Liver (tissue), 7 donors: ENCODE measurements at regions not wholly inside any gene's neighbourhood (a gene's known extent, or its start where the extent isn't known, plus 50 kb on each side); places are given as distances from the start of the nearest gene placed in this dataset.

Experiments
- DNase-seq: peaks from one replicate; pipeline ENCODE4 v3.0.0-alpha.2; 2017; ENCODE audit warnings: low spot score
- H3K27ac ChIP-seq, 2 donors: one replicate each; pipeline ENCODE4 v1.7.0; 2013; ENCODE audit warnings: inconsistent platforms in 2 of 2, low read length in 2 of 2, control low read depth in 1 of 2, low read depth in 1 of 2, mild to moderate bottlenecking in 1 of 2
- H3K27me3 ChIP-seq, 4 donors: one replicate each; pipeline versions ENCODE4 v1.6.1 to v1.7.0; 2013; ENCODE audit warnings: low read length in 3 of 4, inconsistent platforms in 1 of 4, mild to moderate bottlenecking in 1 of 4, moderate library complexity in 1 of 4; ENCODE audit not compliant: control insufficient read depth in 4 of 4, insufficient read depth in 4 of 4
- H3K36me3 ChIP-seq, 4 donors: one replicate each; pipeline versions ENCODE4 v1.6.1 to v1.7.0; 2013; ENCODE audit warnings: low read length in 3 of 4, mild to moderate bottlenecking in 3 of 4, low read depth in 1 of 4, moderate library complexity in 1 of 4; ENCODE audit not compliant: control insufficient read depth in 4 of 4, insufficient read depth in 3 of 4
- H3K4me1 ChIP-seq, 4 donors: one replicate each; pipeline versions ENCODE4 v1.6.1 to v1.7.0; 2013; ENCODE audit warnings: low read length in 3 of 4, mild to moderate bottlenecking in 3 of 4, moderate library complexity in 1 of 4; ENCODE audit not compliant: control insufficient read depth in 4 of 4, insufficient read depth in 4 of 4
- H3K4me3 ChIP-seq, 3 donors: one replicate each; pipeline versions ENCODE4 v1.6.1 to v1.7.0; 2013; ENCODE audit warnings: low read length in 3 of 3, control low read depth in 1 of 3, low read depth in 1 of 3, mild to moderate bottlenecking in 1 of 3
- H3K9ac ChIP-seq, 2 donors: one replicate each; pipeline ENCODE4 v1.7.0; 2013; ENCODE audit warnings: low read length in 2 of 2, mild to moderate bottlenecking in 2 of 2, moderate library complexity in 2 of 2, control low read depth in 1 of 2, low read depth in 1 of 2
- H3K9me3 ChIP-seq, 4 donors: one replicate each; pipeline versions ENCODE4 v1.6.1 to v1.7.0; 2013; ENCODE audit warnings: low read length in 3 of 4; ENCODE audit not compliant: control insufficient read depth in 4 of 4
- ATF3 ChIP-seq: IDR thresholded peaks from 2 replicates; pipeline ENCODE4 v1.6.1; 2016; ENCODE audit warnings: antibody characterized with exemption
- EGR1 ChIP-seq, 2 donors: IDR thresholded peaks; 2 replicates each; pipeline ENCODE4 v1.6.1; 2016 to 2018; ENCODE audit warnings: antibody characterized with exemption in 2 of 2, low read depth in 2 of 2
- FOXA1 ChIP-seq: IDR thresholded peaks from 2 replicates; pipeline ENCODE4 v1.6.1; 2016; ENCODE audit warnings: antibody characterized with exemption
- FOXA2 ChIP-seq: IDR thresholded peaks from 2 replicates; pipeline ENCODE4 v1.6.1; 2016; ENCODE audit warnings: antibody characterized with exemption
- HNF4A ChIP-seq, 2 donors: conservative IDR thresholded peaks; 2 replicates each; pipeline ENCODE4 v1.6.1; 2016; ENCODE audit warnings: antibody characterized with exemption in 2 of 2, mild to moderate bottlenecking in 2 of 2
- HNF4G ChIP-seq: IDR thresholded peaks from 2 replicates; pipeline ENCODE4 v1.6.1; 2016; ENCODE audit warnings: antibody characterized with exemption
- JUND ChIP-seq, 2 donors: IDR thresholded peaks; 2 replicates each; pipeline ENCODE4 v1.6.1; 2016; ENCODE audit warnings: antibody characterized with exemption in 2 of 2
- MAX ChIP-seq: IDR thresholded peaks from 2 replicates; pipeline ENCODE4 v1.6.1; 2016; ENCODE audit warnings: antibody characterized with exemption
- NR2F2 ChIP-seq: IDR thresholded peaks from 2 replicates; pipeline ENCODE4 v1.6.1; 2016; ENCODE audit warnings: antibody characterized with exemption
- REST ChIP-seq: IDR thresholded peaks from 2 replicates; pipeline ENCODE4 v1.6.1; 2016; ENCODE audit warnings: antibody characterized with exemption, mild to moderate bottlenecking
- RXRA ChIP-seq, 2 donors: IDR thresholded peaks; 2 replicates each; pipeline ENCODE4 v1.6.1; 2017 to 2018; ENCODE audit warnings: antibody characterized with exemption in 2 of 2, mild to moderate bottlenecking in 1 of 2
- SP1 ChIP-seq: IDR thresholded peaks from 2 replicates; pipeline ENCODE4 v1.6.1; 2018; ENCODE audit warnings: antibody characterized with exemption, mild to moderate bottlenecking
- TAF1 ChIP-seq: conservative IDR thresholded peaks from 2 replicates; pipeline ENCODE4 v1.6.1; 2016; ENCODE audit warnings: antibody characterized with exemption, mild to moderate bottlenecking
- ZBTB33 ChIP-seq: IDR thresholded peaks from 2 replicates; pipeline ENCODE4 v1.6.1; 2016; ENCODE audit warnings: antibody characterized with exemption
- WGBS: extraction: QIAGEN DNeasy Blood & Tissue Kit; methylation state at CpG from one replicate; pipeline ENCODE4 v1.1.7; 2013; 5-methylcytosine and 5-hydroxymethylcytosine counted together
- donor health status: healthy.
- donor health status: healthy.
- donor health status: healthy.
- donor health status: healthy.

- Histone ChIP-seq H3K4me1 (no peaks in the 10 kb centered on the region), H3K27me3 (peaks cover 0 to 2% (median 0%) of the 10 kb centered on the region in 4 donors), H3K9me3 (no peaks in the 10 kb centered on the region), H3K9ac (no peak overlapping the region), H3K4me3 (no peak overlapping the region), H3K27ac (no peak overlapping the region), H3K36me3 (no peaks in the 10 kb centered on the region)
- no peak for DNase-seq
- 87% methylated on average over 1 of the region's 1 CpG for WGBS
- TF ChIP-seq RXRA (IDR thresholded peaks at IDR 0.05) = no peak
- TF ChIP-seq ZBTB33 = no peak
- no peak for TF ChIP-seq EGR1 (IDR thresholded peaks at IDR 0.05; ENCODE audit: low read depth in 2 of 2)
- TF ChIP-seq TAF1 = no peak
- TF ChIP-seq SP1 = no peak
- TF ChIP-seq FOXA1 = no peak
These were observed 445.5 kb downstream of the PTPRC start for GRCh38 chr1:199084293-199084692.

- 93% methylated on average over 4 of the region's 4 CpGs for WGBS
These were observed 447.1 kb downstream of the PTPRC start for GRCh38 chr1:199085903-199086302.

GRCh38 chr1:199087144-199087543, 448.3 kb downstream of the PTPRC start:
- DNase-seq = no peak
- Histone ChIP-seq H3K27ac (no peak overlapping the region), H3K9me3 (no peaks in the 10 kb centered on the region), H3K4me3 (no peak overlapping the region), H3K27me3 (peaks cover 0 to 2% (median 0%) of the 10 kb centered on the region in 4 donors), H3K9ac (no peak overlapping the region), H3K36me3 (no peaks in the 10 kb centered on the region), H3K4me1 (no peaks in the 10 kb centered on the region)
- 88% methylated on average over 2 of the region's 2 CpGs for WGBS
- TF ChIP-seq REST (no peak), ATF3 (no peak), FOXA1 (no peak), NR2F2 (no peak), ZBTB33 (no peak), MAX (no peak)

More at GRCh38 chr1:199085903-199086302, 447.1 kb downstream of the PTPRC start:
- no peak for TF ChIP-seq MAX
- no peak for TF ChIP-seq HNF4G
- no peak for TF ChIP-seq SP1
- TF ChIP-seq HNF4A (conservative IDR thresholded peaks at IDR 0.05) = no peak
- TF ChIP-seq NR2F2 = no peak
- TF ChIP-seq FOXA2 = no peak
- no peak for TF ChIP-seq ATF3
- no peak for TF ChIP-seq JUND (IDR thresholded peaks at IDR 0.05)
- no peak for TF ChIP-seq RXRA (IDR thresholded peaks at IDR 0.05)
- TF ChIP-seq ZBTB33 = no peak
- Histone ChIP-seq H3K9ac (no peak overlapping the region), H3K27me3 (peaks cover 0 to 2% (median 0%) of the 10 kb centered on the region in 4 donors), H3K9me3 (no peaks in the 10 kb centered on the region), H3K27ac (no peak overlapping the region), H3K4me3 (no peak overlapping the region), H3K4me1 (no peaks in the 10 kb centered on the region), H3K36me3 (no peaks in the 10 kb centered on the region)
- DNase-seq = no peak
